ENCODE measurements at regions not wholly inside any gene's neighbourhood (a gene's known extent, or its start where the extent isn't known, plus 50 kb on each side); places are given as distances from the start of the nearest gene placed in this dataset.
"Not testable (repeated sequence)": the region's sequence is repeated elsewhere in the genome, so short reads cannot be mapped to it uniquely, and the experiment has no call there.

DNA sequence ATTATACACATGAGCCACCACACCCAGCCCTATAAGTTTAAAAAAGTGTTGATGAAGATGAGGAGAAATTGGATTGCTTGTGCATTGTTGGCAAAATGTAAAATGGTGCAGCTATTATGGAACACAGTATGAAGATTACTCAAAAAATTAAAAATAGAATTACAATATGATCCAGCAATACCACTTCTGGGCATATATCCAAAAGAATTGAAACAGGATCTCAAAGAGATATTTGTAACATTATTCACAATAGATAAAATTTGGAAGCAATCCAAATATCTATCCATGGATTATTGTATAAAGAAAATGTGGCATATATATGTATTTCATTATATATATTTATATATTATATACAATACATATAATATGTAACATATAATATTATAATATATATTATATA lies 515.6 kb upstream of the GNPDA2 start:
- no peak overlapping the region for H3K4me3 ChIP-seq
- no peaks in the 10 kb centered on the region for H3K27me3 ChIP-seq
- TF ChIP-seq POLR2A (IDR thresholded peaks at IDR 0.05; ENCODE audit: low read depth) = no peak
- TF ChIP-seq, protein P1, sequence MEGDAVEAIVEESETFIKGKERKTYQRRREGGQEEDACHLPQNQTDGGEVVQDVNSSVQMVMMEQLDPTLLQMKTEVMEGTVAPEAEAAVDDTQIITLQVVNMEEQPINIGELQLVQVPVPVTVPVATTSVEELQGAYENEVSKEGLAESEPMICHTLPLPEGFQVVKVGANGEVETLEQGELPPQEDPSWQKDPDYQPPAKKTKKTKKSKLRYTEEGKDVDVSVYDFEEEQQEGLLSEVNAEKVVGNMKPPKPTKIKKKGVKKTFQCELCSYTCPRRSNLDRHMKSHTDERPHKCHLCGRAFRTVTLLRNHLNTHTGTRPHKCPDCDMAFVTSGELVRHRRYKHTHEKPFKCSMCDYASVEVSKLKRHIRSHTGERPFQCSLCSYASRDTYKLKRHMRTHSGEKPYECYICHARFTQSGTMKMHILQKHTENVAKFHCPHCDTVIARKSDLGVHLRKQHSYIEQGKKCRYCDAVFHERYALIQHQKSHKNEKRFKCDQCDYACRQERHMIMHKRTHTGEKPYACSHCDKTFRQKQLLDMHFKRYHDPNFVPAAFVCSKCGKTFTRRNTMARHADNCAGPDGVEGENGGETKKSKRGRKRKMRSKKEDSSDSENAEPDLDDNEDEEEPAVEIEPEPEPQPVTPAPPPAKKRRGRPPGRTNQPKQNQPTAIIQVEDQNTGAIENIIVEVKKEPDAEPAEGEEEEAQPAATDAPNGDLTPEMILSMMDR (IDR thresholded peaks at IDR 0.05) = no peak
- TF ChIP-seq EP300 (IDR thresholded peaks at IDR 0.05) = no peak
- no peak for TF ChIP-seq POLR2AphosphoS5 (IDR thresholded peaks at IDR 0.05)
- H3K27ac ChIP-seq (replicated peaks in 1 of 4) = no peak overlapping the region
- no peaks in the 10 kb centered on the region for H3K9me3 ChIP-seq
- H3K36me3 ChIP-seq = no peaks in the 10 kb centered on the region
- intact Hi-C loops (cut with DNase I) = no loop called here
- no peak for DNase-seq (ENCODE audit: extremely low spot score)
- H3K4me1 ChIP-seq = peaks cover 0 to 4% (median 0%) of the 10 kb centered on the region in 4 donors

DNA sequence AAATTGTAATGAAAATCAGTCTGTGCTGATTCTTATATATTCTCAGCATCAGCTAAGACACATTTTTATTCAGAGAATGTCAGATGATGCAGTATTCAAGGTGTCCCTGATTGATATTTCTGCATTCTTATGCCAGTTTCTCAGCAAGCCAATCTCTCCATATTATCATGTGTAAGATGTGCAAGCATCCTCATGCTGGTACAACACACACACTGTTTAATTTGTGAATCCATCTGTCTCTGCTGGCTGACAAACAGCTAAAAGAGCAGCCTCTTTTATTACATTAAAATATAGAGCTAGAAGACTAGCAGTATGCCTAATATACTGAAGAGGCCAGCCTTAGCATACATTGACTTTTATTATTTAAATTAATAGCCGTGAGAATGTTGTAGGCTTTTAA lies 502.9 kb upstream of the GNPDA2 start:
- 84% methylated on average over 1 of the region's 1 CpG for WGBS

DNA sequence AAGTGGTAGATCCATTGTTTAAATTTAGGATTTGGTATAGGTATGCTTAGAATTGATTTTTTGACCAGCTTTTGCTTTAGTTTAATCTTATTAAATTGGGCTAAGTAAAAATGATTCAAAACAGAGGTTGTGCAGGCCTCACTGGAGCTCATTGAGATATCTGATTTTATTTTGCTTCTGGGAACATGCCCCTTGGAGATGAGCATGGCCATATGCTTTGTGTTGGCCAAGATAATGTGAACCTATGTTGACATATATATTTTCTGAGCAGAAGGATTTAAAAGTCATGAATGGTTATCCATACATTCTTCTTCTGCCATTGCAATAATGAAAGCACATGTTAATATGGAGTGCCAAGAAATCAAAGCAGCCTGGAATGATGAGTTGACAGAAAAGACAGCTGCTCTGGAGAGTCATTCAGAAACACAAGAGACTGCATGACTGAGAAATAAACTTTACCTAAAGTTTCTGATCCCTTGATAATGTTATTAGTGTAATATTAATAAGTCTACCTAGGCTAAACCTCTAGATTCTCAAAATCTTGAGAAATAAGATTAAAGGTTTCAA lies 489.7 kb upstream of the GNPDA2 start:
- Histone ChIP-seq H3K4me3 (no peak overlapping the region), H3K4me1 (no peaks in the 10 kb centered on the region), H3K27me3 (no peaks in the 10 kb centered on the region), H3K9me3 (no peaks in the 10 kb centered on the region), H3K27ac (replicated peaks in 1 of 4) (no peak overlapping the region), H3K36me3 (no peaks in the 10 kb centered on the region)
- DNase-seq (ENCODE audit: extremely low spot score) = no peak
- intact Hi-C loops (cut with DNase I) = no loop called here
- TF ChIP-seq, protein P1 (IDR thresholded peaks at IDR 0.05) = no peak
- TF ChIP-seq POLR2A (IDR thresholded peaks at IDR 0.05; ENCODE audit: low read depth) = no peak
- TF ChIP-seq POLR2AphosphoS5 (IDR thresholded peaks at IDR 0.05) = no peak
- no peak for TF ChIP-seq EP300 (IDR thresholded peaks at IDR 0.05)

More for the DNA sequence above, 502.9 kb upstream of the GNPDA2 start:
- DNase-seq (ENCODE audit: extremely low spot score) = no peak
- intact Hi-C loops (cut with DNase I) = no loop called here
- no peak overlapping the region for H3K4me3 ChIP-seq
- no peaks in the 10 kb centered on the region for H3K27me3 ChIP-seq
- no peak for TF ChIP-seq POLR2AphosphoS5 (IDR thresholded peaks at IDR 0.05)
- TF ChIP-seq, protein P1 (IDR thresholded peaks at IDR 0.05) = no peak
- no peak for TF ChIP-seq EP300 (IDR thresholded peaks at IDR 0.05)
- TF ChIP-seq POLR2A (IDR thresholded peaks at IDR 0.05; ENCODE audit: low read depth) = no peak
- H3K27ac ChIP-seq (replicated peaks in 1 of 4) = no peak overlapping the region
- no peaks in the 10 kb centered on the region for H3K36me3 ChIP-seq
- no peaks in the 10 kb centered on the region for H3K4me1 ChIP-seq
- peaks cover 0 to 6% (median 3%) of the 10 kb centered on the region in 4 donors for H3K9me3 ChIP-seq

DNA sequence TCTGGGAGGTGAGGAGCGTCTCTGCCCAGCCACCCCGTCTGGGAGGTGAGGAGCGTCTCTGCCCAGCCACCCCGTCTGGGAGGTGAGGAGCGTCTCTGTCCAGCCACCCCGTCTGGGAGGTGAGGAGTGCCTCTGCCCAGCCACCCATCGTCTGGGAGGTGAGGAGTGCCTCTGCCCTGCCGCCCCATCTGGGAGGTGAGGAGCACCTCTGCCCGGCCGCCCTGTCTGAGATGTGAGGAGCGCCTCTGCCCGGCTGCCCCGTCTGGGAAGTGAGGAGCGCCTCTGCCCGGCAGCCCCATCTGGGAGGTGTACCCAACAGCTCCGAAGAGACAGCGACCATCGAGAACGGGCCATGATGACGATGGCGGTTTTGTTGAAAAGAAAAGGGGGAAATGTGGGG lies 482.1 kb upstream of the GNPDA2 start:
- 99% methylated on average over 13 of the region's 21 CpGs for WGBS
- DNase-seq (ENCODE audit: extremely low spot score); intact Hi-C loops (cut with DNase I): not testable (repeated sequence)

DNA sequence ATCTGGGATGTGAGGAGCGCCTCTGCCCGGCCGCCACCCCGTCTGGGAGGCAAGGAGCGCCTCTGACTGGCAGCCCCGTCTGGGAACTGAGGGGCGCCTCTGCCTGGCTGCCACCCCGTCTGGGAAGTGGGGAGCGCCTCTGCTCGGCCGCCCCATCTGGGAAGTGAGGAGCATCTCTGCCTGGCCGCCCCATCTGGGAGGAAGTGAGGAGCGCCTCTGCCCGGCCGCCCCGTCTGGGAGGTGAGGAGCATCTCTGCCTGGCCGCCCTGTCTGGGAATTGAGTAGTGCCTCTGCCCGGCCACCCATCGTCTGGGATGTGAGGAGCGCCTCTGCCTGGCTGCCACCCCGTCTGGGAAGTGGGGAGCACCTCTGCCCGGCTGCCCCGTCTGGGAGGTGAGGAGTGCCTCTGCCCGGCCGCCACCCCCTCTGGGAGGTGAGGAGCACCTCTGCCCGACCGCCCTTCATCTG lies 481.5 kb upstream of the GNPDA2 start:
- WGBS = 91% methylated on average over 11 of the region's 27 CpGs
- H3K4me3 ChIP-seq; H3K9me3 ChIP-seq; H3K27ac ChIP-seq (replicated peaks in 1 of 4); H3K27me3 ChIP-seq; H3K36me3 ChIP-seq; DNase-seq (ENCODE audit: extremely low spot score); H3K4me1 ChIP-seq; intact Hi-C loops (cut with DNase I): not testable (repeated sequence)

More for the DNA sequence above, 482.1 kb upstream of the GNPDA2 start:
- not testable (repeated sequence) for H3K9me3 ChIP-seq; H3K36me3 ChIP-seq; H3K4me3 ChIP-seq; H3K27ac ChIP-seq (replicated peaks in 1 of 4); H3K27me3 ChIP-seq; H3K4me1 ChIP-seq

DNA sequence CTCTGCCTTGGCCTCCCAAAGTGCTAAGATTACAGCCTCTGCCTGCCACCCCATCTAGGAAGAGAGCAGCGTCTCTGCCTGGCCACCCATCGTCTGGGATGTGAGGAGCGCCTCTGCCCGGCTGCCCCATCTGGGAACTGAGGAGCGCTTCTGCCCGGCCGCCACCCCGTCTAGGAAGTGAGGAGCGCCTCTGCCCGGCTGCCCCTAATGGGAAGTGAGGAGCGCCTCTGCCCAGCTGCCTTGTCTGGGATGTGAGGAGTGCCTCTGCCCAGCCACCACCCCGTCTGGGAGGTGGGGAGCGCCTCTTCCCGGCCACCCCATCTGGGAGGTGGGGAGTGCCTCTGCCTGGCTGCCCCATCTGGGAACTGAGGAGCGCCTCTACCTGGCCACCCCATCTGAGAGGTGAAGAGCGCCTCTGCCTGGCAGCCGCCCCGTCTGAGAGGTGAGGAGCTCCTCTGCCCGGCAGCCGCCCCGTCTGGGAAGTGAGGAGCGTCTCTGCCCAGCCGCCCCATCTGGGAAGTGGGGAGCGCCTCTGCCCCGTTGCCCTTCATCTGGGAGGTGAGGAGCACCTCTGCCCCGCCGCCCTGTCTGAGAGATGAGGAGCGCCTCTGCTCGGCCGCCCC lies 481.0 kb upstream of the GNPDA2 start:
- DNase-seq (ENCODE audit: extremely low spot score); H3K27me3 ChIP-seq; intact Hi-C loops (cut with DNase I); H3K4me1 ChIP-seq; H3K36me3 ChIP-seq; H3K9me3 ChIP-seq; H3K27ac ChIP-seq (replicated peaks in 1 of 4); H3K4me3 ChIP-seq: not testable (repeated sequence)
- 95% methylated on average over 22 of the region's 30 CpGs for WGBS
